ENCODE measurements at regions not wholly inside any gene's neighbourhood (a gene's known extent, or its start where the extent isn't known, plus 50 kb on each side); places are given as distances from the start of the nearest gene placed in this dataset.

GRCh38 chr5:159486836-159487235 is 156.5 kb upstream of the IL12B start:
- WGBS, 2 donors = 71 to 76% methylated on average over 3 of the region's 3 CpGs
- Histone ChIP-seq H3K4me1 (no peaks in the 10 kb centered on the region), H3K36me3 (no peaks in the 10 kb centered on the region), H3K9me3 (peaks cover 0 to 5% (median 0%) of the 10 kb centered on the region in 11 donors), H3K27me3 (no peaks in the 10 kb centered on the region), H3K27ac (no peak overlapping the region), H3K4me3 (no peak overlapping the region)
- ATAC-seq (no peak), DNase-seq (no peak)
- intact Hi-C loops (cut with DNase I) = no loop called here
- no peak for TF ChIP-seq CTCF (IDR thresholded peaks at IDR 0.05)

- H3K9me3 ChIP-seq = peaks cover 0 to 5% (median 0%) of the 10 kb centered on the region in 11 donors
Observed at GRCh38 chr5:159488516-159488915, 158.2 kb upstream of the IL12B start.

GRCh38 chr5:159489779-159490178 is 159.5 kb upstream of the IL12B start:
- ATAC-seq (no peak), DNase-seq (no peak)
- no peak for TF ChIP-seq CTCF (IDR thresholded peaks at IDR 0.05)
- Histone ChIP-seq H3K4me3 (no peak overlapping the region), H3K4me1 (no peaks in the 10 kb centered on the region), H3K27me3 (no peaks in the 10 kb centered on the region), H3K9me3 (peaks cover 0 to 5% (median 0%) of the 10 kb centered on the region in 11 donors), H3K27ac (no peak overlapping the region), H3K36me3 (no peaks in the 10 kb centered on the region)
- 94 to 97% methylated on average over 1 of the region's 1 CpG for WGBS, 2 donors
- intact Hi-C loops (cut with DNase I) = no loop called here

More at GRCh38 chr5:159488516-159488915, 158.2 kb upstream of the IL12B start:
- intact Hi-C loops (cut with DNase I) = no loop called here
- Histone ChIP-seq H3K27me3 (no peaks in the 10 kb centered on the region), H3K4me3 (no peak overlapping the region), H3K4me1 (no peaks in the 10 kb centered on the region), H3K36me3 (no peaks in the 10 kb centered on the region), H3K27ac (no peak overlapping the region)
- WGBS, 2 donors = 67 to 75% methylated on average over 4 of the region's 4 CpGs
- DNase-seq (no peak), ATAC-seq (no peak)
- TF ChIP-seq CTCF (IDR thresholded peaks at IDR 0.05) = no peak

- H3K36me3 ChIP-seq = no peaks in the 10 kb centered on the region
- H3K4me1 ChIP-seq = no peaks in the 10 kb centered on the region
- no peaks in the 10 kb centered on the region for H3K27me3 ChIP-seq
- intact Hi-C loops (cut with DNase I) = no loop called here
- no peak for DNase-seq
- peaks cover 0 to 5% (median 0%) of the 10 kb centered on the region in 11 donors for H3K9me3 ChIP-seq
- TF ChIP-seq CTCF (IDR thresholded peaks at IDR 0.05) = no peak
- no peak for ATAC-seq
- H3K4me3 ChIP-seq = no peak overlapping the region
- WGBS, 2 donors = 68 to 77% methylated on average over 2 of the region's 2 CpGs
- no peak overlapping the region for H3K27ac ChIP-seq
Observed at GRCh38 chr5:159490507-159490906, 160.2 kb upstream of the IL12B start.

Data from heart right ventricle (tissue), 16 donors.